ENCODE measurements at regions not wholly inside any gene's neighbourhood (a gene's known extent, or its start where the extent isn't known, plus 50 kb on each side); places are given as distances from the start of the nearest gene placed in this dataset.

- no peak overlapping the region for H2AFZ ChIP-seq (ENCODE audit: insufficient read depth, low read length, poor library complexity)
- H3K4me2 ChIP-seq (ENCODE audit: low read length) = no peak overlapping the region
- H3K18ac ChIP-seq (ENCODE audit: low read length) = no peak overlapping the region
- no peaks in the 10 kb centered on the region for H3K4me1 ChIP-seq (ENCODE audit: control insufficient read depth in 1 of 2, insufficient read depth in 2 of 2, low read length in 2 of 2)
- no peak overlapping the region for H2AK5ac ChIP-seq (ENCODE audit: low read length)
- H3K27me3 ChIP-seq (ENCODE audit: insufficient read depth, low read length) = no peaks in the 10 kb centered on the region
- H3K9ac ChIP-seq (ENCODE audit: low read length) = no peak overlapping the region
- no peak overlapping the region for H3K27ac ChIP-seq (ENCODE audit: low read depth, low read length)
- no peak overlapping the region for H2BK5ac ChIP-seq (ENCODE audit: low read depth, low read length, poor library complexity)
- H3K36me3 ChIP-seq (ENCODE audit: control insufficient read depth in 1 of 2, insufficient read depth in 2 of 2, low read length in 2 of 2) = no peaks in the 10 kb centered on the region
- no peak overlapping the region for H4K12ac ChIP-seq (ENCODE audit: low read depth, low read length)
- no peak overlapping the region for H3K14ac ChIP-seq (ENCODE audit: low read length)
- H3K9me3 ChIP-seq (ENCODE audit: insufficient read depth, low read depth, low read length) = no peaks in the 10 kb centered on the region
- H4K91ac ChIP-seq (ENCODE audit: low read depth, low read length) = no peak overlapping the region
- H3K4ac ChIP-seq (ENCODE audit: low read depth, low read length) = no peak overlapping the region
- H3K79me1 ChIP-seq (ENCODE audit: low read length) = no peaks in the 10 kb centered on the region
- no peak overlapping the region for H4K8ac ChIP-seq (ENCODE audit: low read depth, low read length)
- no peak overlapping the region for H3K23ac ChIP-seq (ENCODE audit: low read length)
- no peak overlapping the region for H2BK12ac ChIP-seq (ENCODE audit: low read length)
- no peak for DNase-seq
- H2BK120ac ChIP-seq (ENCODE audit: insufficient read depth, low read length, poor library complexity) = no peak overlapping the region
- no peaks in the 10 kb centered on the region for H3K79me2 ChIP-seq (ENCODE audit: control insufficient read depth, insufficient read depth, low read length, poor library complexity)
- H3K4me3 ChIP-seq (ENCODE audit: low read depth, low read length) = no peak overlapping the region
Measured at GRCh38 chrX:122596998-122597397, 587.1 kb upstream of the GRIA3 start.

- no CpG with 5 or more reads among the region's 1 CpG for WGBS (ENCODE audit: extremely low coverage, insufficient coverage, insufficient read length)
Measured at GRCh38 chrX:122622795-122623194, 561.3 kb upstream of the GRIA3 start.

GRCh38 chrX:122625239-122625638 lies 558.8 kb upstream of the GRIA3 start:
- Histone ChIP-seq H2AK5ac (ENCODE audit: low read length) (no peak overlapping the region), H2BK12ac (ENCODE audit: low read length) (no peak overlapping the region), H3K27me3 (ENCODE audit: insufficient read depth, low read length) (no peaks in the 10 kb centered on the region), H3K23ac (ENCODE audit: low read length) (no peak overlapping the region), H2BK120ac (ENCODE audit: insufficient read depth, low read length, poor library complexity) (no peak overlapping the region), H3K9ac (ENCODE audit: low read length) (no peak overlapping the region), H3K14ac (ENCODE audit: low read length) (no peak overlapping the region), H3K4me2 (ENCODE audit: low read length) (no peak overlapping the region), H3K79me1 (ENCODE audit: low read length) (no peaks in the 10 kb centered on the region), H4K91ac (ENCODE audit: low read depth, low read length) (no peak overlapping the region), H3K18ac (ENCODE audit: low read length) (no peak overlapping the region), H3K4ac (ENCODE audit: low read depth, low read length) (no peak overlapping the region), H4K8ac (ENCODE audit: low read depth, low read length) (no peak overlapping the region), H3K9me3 (ENCODE audit: insufficient read depth, low read depth, low read length) (no peaks in the 10 kb centered on the region), H2BK5ac (ENCODE audit: low read depth, low read length, poor library complexity) (no peak overlapping the region), H2AFZ (ENCODE audit: insufficient read depth, low read length, poor library complexity) (no peak overlapping the region), H4K12ac (ENCODE audit: low read depth, low read length) (no peak overlapping the region), H3K4me1 (ENCODE audit: control insufficient read depth in 1 of 2, insufficient read depth in 2 of 2, low read length in 2 of 2) (no peaks in the 10 kb centered on the region), H3K79me2 (ENCODE audit: control insufficient read depth, insufficient read depth, low read length, poor library complexity) (no peaks in the 10 kb centered on the region), H3K27ac (ENCODE audit: low read depth, low read length) (no peak overlapping the region), H3K4me3 (ENCODE audit: low read depth, low read length) (no peak overlapping the region), H3K36me3 (ENCODE audit: control insufficient read depth in 1 of 2, insufficient read depth in 2 of 2, low read length in 2 of 2) (no peaks in the 10 kb centered on the region)
- no peak for DNase-seq
- no CpG with 5 or more reads among the region's 2 CpGs for WGBS (ENCODE audit: extremely low coverage, insufficient coverage, insufficient read length)

More at GRCh38 chrX:122622795-122623194, 561.3 kb upstream of the GRIA3 start:
- H3K4ac ChIP-seq (ENCODE audit: low read depth, low read length) = no peak overlapping the region
- H3K4me2 ChIP-seq (ENCODE audit: low read length) = no peak overlapping the region
- H3K4me1 ChIP-seq (ENCODE audit: control insufficient read depth in 1 of 2, insufficient read depth in 2 of 2, low read length in 2 of 2) = no peaks in the 10 kb centered on the region
- no peaks in the 10 kb centered on the region for H3K9me3 ChIP-seq (ENCODE audit: insufficient read depth, low read depth, low read length)
- H2BK12ac ChIP-seq (ENCODE audit: low read length) = no peak overlapping the region
- no peak overlapping the region for H2AK5ac ChIP-seq (ENCODE audit: low read length)
- no peaks in the 10 kb centered on the region for H3K79me1 ChIP-seq (ENCODE audit: low read length)
- H2BK5ac ChIP-seq (ENCODE audit: low read depth, low read length, poor library complexity) = no peak overlapping the region
- no peak overlapping the region for H3K9ac ChIP-seq (ENCODE audit: low read length)
- no peak overlapping the region for H3K14ac ChIP-seq (ENCODE audit: low read length)
- no peaks in the 10 kb centered on the region for H3K36me3 ChIP-seq (ENCODE audit: control insufficient read depth in 1 of 2, insufficient read depth in 2 of 2, low read length in 2 of 2)
- no peaks in the 10 kb centered on the region for H3K27me3 ChIP-seq (ENCODE audit: insufficient read depth, low read length)
- H3K79me2 ChIP-seq (ENCODE audit: control insufficient read depth, insufficient read depth, low read length, poor library complexity) = no peaks in the 10 kb centered on the region
- H3K18ac ChIP-seq (ENCODE audit: low read length) = no peak overlapping the region
- H4K91ac ChIP-seq (ENCODE audit: low read depth, low read length) = no peak overlapping the region
- no peak overlapping the region for H2AFZ ChIP-seq (ENCODE audit: insufficient read depth, low read length, poor library complexity)
- no peak overlapping the region for H3K27ac ChIP-seq (ENCODE audit: low read depth, low read length)
- no peak overlapping the region for H4K8ac ChIP-seq (ENCODE audit: low read depth, low read length)
- no peak overlapping the region for H4K12ac ChIP-seq (ENCODE audit: low read depth, low read length)
- DNase-seq = no peak
- H2BK120ac ChIP-seq (ENCODE audit: insufficient read depth, low read length, poor library complexity) = no peak overlapping the region
- H3K23ac ChIP-seq (ENCODE audit: low read length) = no peak overlapping the region
- H3K4me3 ChIP-seq (ENCODE audit: low read depth, low read length) = no peak overlapping the region

GRCh38 chrX:122625821-122626220 lies 558.3 kb upstream of the GRIA3 start:
- H2AFZ ChIP-seq (ENCODE audit: insufficient read depth, low read length, poor library complexity) = no peak overlapping the region
- H3K27me3 ChIP-seq (ENCODE audit: insufficient read depth, low read length) = no peaks in the 10 kb centered on the region
- no peak overlapping the region for H2BK120ac ChIP-seq (ENCODE audit: insufficient read depth, low read length, poor library complexity)
- H2AK5ac ChIP-seq (ENCODE audit: low read length) = no peak overlapping the region
- no peak overlapping the region for H2BK5ac ChIP-seq (ENCODE audit: low read depth, low read length, poor library complexity)
- H4K12ac ChIP-seq (ENCODE audit: low read depth, low read length) = no peak overlapping the region
- no peak overlapping the region for H3K14ac ChIP-seq (ENCODE audit: low read length)
- no CpG with 5 or more reads among the region's 3 CpGs for WGBS (ENCODE audit: extremely low coverage, insufficient coverage, insufficient read length)
- H3K79me1 ChIP-seq (ENCODE audit: low read length) = no peaks in the 10 kb centered on the region
- H3K18ac ChIP-seq (ENCODE audit: low read length) = no peak overlapping the region
- H4K8ac ChIP-seq (ENCODE audit: low read depth, low read length) = no peak overlapping the region
- H3K4me3 ChIP-seq (ENCODE audit: low read depth, low read length) = no peak overlapping the region
- H3K23ac ChIP-seq (ENCODE audit: low read length) = no peak overlapping the region
- no peaks in the 10 kb centered on the region for H3K36me3 ChIP-seq (ENCODE audit: control insufficient read depth in 1 of 2, insufficient read depth in 2 of 2, low read length in 2 of 2)
- H3K9me3 ChIP-seq (ENCODE audit: insufficient read depth, low read depth, low read length) = no peaks in the 10 kb centered on the region
- H3K79me2 ChIP-seq (ENCODE audit: control insufficient read depth, insufficient read depth, low read length, poor library complexity) = no peaks in the 10 kb centered on the region
- no peak overlapping the region for H2BK12ac ChIP-seq (ENCODE audit: low read length)
- no peak overlapping the region for H4K91ac ChIP-seq (ENCODE audit: low read depth, low read length)
- no peak overlapping the region for H3K4ac ChIP-seq (ENCODE audit: low read depth, low read length)
- H3K27ac ChIP-seq (ENCODE audit: low read depth, low read length) = no peak overlapping the region
- DNase-seq = no peak
- no peak overlapping the region for H3K9ac ChIP-seq (ENCODE audit: low read length)
- H3K4me1 ChIP-seq (ENCODE audit: control insufficient read depth in 1 of 2, insufficient read depth in 2 of 2, low read length in 2 of 2) = no peaks in the 10 kb centered on the region
- no peak overlapping the region for H3K4me2 ChIP-seq (ENCODE audit: low read length)
